ENCODE measurements at regions not wholly inside any gene's neighbourhood (a gene's known extent, or its start where the extent isn't known, plus 50 kb on each side); places are given as distances from the start of the nearest gene placed in this dataset.

- 87 to 91% methylated on average over 4 of the region's 4 CpGs for WGBS, 2 donors
These were observed 148.7 kb upstream of the ZNF644 start for GRCh38 chr1:91170571-91170970.

DNA sequence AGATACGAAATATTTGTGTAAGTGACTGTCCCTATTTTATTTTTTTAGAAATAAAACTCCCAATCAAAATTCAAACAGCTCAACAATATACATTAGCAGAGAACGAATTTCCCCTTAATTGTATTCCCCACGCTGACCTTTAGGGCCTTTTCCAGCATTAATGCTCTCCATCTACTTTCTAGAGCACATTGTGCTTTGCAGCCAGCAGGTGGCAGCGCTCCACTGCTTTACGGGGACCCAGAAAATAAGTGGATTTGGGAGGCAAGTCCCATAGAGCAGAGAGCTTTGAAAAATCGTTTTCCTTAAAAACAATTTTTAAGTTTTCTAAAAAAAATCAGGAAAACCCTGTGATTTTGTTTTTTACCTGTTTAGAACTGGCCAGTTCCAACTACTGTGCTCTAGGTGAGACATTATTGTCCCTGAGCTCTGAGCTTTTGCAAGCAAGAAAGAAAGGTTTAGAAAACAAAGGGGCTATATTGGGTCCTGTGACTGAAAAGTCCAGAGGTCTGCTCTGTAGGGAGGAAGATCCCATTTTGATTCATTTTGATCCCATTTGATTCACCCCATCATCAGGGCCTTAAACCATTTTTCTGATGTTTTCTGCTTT is 144.4 kb upstream of the ZNF644 start:
- Histone ChIP-seq H3K27ac (no peak overlapping the region), H3K36me3 (no peaks in the 10 kb centered on the region), H3K4me3 (no peak overlapping the region), H3K9me3 (no peaks in the 10 kb centered on the region), H3K4me1 (no peaks in the 10 kb centered on the region), H3K27me3 (peaks cover 0 to 13% (median 0%) of the 10 kb centered on the region in 7 donors)
- 15 to 17% methylated on average over 6 of the region's 6 CpGs for WGBS, 2 donors
- ATAC-seq, result peak in 7 of 8 donors; percentile 62 to 91 (median 67)
- peak; percentile 19 to 36 for DNase-seq
- TF ChIP-seq, protein P1, sequence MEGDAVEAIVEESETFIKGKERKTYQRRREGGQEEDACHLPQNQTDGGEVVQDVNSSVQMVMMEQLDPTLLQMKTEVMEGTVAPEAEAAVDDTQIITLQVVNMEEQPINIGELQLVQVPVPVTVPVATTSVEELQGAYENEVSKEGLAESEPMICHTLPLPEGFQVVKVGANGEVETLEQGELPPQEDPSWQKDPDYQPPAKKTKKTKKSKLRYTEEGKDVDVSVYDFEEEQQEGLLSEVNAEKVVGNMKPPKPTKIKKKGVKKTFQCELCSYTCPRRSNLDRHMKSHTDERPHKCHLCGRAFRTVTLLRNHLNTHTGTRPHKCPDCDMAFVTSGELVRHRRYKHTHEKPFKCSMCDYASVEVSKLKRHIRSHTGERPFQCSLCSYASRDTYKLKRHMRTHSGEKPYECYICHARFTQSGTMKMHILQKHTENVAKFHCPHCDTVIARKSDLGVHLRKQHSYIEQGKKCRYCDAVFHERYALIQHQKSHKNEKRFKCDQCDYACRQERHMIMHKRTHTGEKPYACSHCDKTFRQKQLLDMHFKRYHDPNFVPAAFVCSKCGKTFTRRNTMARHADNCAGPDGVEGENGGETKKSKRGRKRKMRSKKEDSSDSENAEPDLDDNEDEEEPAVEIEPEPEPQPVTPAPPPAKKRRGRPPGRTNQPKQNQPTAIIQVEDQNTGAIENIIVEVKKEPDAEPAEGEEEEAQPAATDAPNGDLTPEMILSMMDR (IDR thresholded peaks at IDR 0.05), result peak; percentile 42 to 86 (median 77)
- intact Hi-C loops (cut with DNase I), result loop anchor here in 7 of 10 donors (5.0 to 10.0 kb wide), 7 partner anchors 109 to 1051 kb away; no protein-coding TSS in a partner anchor

More at GRCh38 chr1:91170571-91170970, 148.7 kb upstream of the ZNF644 start:
- DNase-seq, result no peak
- ATAC-seq, result no peak
- Histone ChIP-seq H3K4me1 (peaks cover 0 to 13% (median 0%) of the 10 kb centered on the region in 9 donors), H3K36me3 (no peaks in the 10 kb centered on the region), H3K27me3 (peaks cover 0 to 28% (median 11%) of the 10 kb centered on the region in 7 donors), H3K9me3 (no peaks in the 10 kb centered on the region), H3K27ac (no peak overlapping the region), H3K4me3 (no peak overlapping the region)
- TF ChIP-seq, protein P1 (IDR thresholded peaks at IDR 0.05), result no peak
- intact Hi-C loops (cut with DNase I), result no loop called here

GRCh38 chr1:91165033-91165654 is 143.3 kb upstream of the ZNF644 start:
- 41 to 44% methylated on average over 14 of the region's 14 CpGs for WGBS, 2 donors
- no peaks in the 10 kb centered on the region for H3K36me3 ChIP-seq
- TF ChIP-seq, protein P1 (IDR thresholded peaks at IDR 0.05), result peak; percentile 71 to 96 (median 89)
- H3K9me3 ChIP-seq, result no peaks in the 10 kb centered on the region
- no peak overlapping the region for H3K4me3 ChIP-seq
- H3K27me3 ChIP-seq, result peaks cover 0 to 6% (median 0%) of the 10 kb centered on the region in 7 donors
- H3K4me1 ChIP-seq, result no peaks in the 10 kb centered on the region
- H3K27ac ChIP-seq, result no peak overlapping the region
- intact Hi-C loops (cut with DNase I), result loop anchor here in 7 of 10 donors (5.0 to 10.0 kb wide), 7 partner anchors 110 to 1050 kb away; no protein-coding TSS in a partner anchor
- ATAC-seq, result peak; percentile 88 to 96 (median 93)
- DNase-seq, result peak; percentile 66 to 80

DNA sequence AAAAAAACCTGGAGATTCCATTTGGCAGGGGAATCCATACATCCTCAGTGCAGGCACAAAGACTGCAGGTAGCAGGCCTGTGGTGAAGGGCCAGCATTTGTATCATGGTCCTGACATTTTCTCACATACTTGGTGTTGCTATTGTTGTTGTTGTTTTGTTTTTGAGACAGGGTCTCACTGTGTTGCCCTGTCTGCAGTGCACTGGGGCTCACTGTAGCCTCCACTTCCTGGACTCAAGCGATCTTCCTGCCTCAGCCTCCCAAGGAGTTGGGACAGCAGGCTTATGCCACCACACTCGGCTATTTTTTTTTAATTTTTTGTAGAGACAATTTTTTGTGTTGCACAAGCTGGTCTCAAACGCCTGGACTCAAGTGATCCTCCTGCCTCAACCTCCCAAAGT is 140.8 kb upstream of the ZNF644 start:
- no peaks in the 10 kb centered on the region for H3K36me3 ChIP-seq
- H3K27me3 ChIP-seq, result peaks cover 0 to 5% (median 0%) of the 10 kb centered on the region in 7 donors
- H3K27ac ChIP-seq, result no peak overlapping the region
- ATAC-seq (no peak), DNase-seq (no peak)
- H3K9me3 ChIP-seq, result no peaks in the 10 kb centered on the region
- TF ChIP-seq, protein P1 (IDR thresholded peaks at IDR 0.05), result no peak
- intact Hi-C loops (cut with DNase I), result loop anchor here in 8 of 10 donors (5.0 to 10.0 kb wide), 7 partner anchors 112 to 1048 kb away; no protein-coding TSS in a partner anchor
- H3K4me1 ChIP-seq, result no peaks in the 10 kb centered on the region
- no peak overlapping the region for H3K4me3 ChIP-seq
- 88 to 97% methylated on average over 3 of the region's 3 CpGs for WGBS, 2 donors

Data from heart right ventricle (tissue), 16 donors.